A549 (cell line): ENCODE measurements at regions not wholly inside any gene's neighbourhood (a gene's known extent, or its start where the extent isn't known, plus 50 kb on each side); places are given as distances from the start of the nearest gene placed in this dataset.

Source experiments
- ATOH8 ChIP-seq: fragments of 250-450 bp; sonication (Bioruptor Pico); IDR thresholded peaks from 2 replicates; pipeline ENCODE4 v1.5.0; 2020; ENCODE audit warnings: low read depth, mild to moderate bottlenecking, moderate library complexity
- BHLHE40 ChIP-seq: IDR thresholded peaks from 2 replicates; pipeline ENCODE4 v1.6.1; 2012; ENCODE audit warnings: low read depth, low read length, inconsistent platforms
- CTCF ChIP-seq: fragments of >200 bp; sonication (Bioruptor Twin); formaldehyde crosslinking; IDR thresholded peaks from 3 replicates; pipeline ENCODE4 v1.5.1; 2016
- ELK1 ChIP-seq: fragments of 150-350 bp; IDR thresholded peaks from 2 replicates; pipeline ENCODE4 v1.6.1; 2014; ENCODE audit warnings: low read depth, mild to moderate bottlenecking, low read length
- EP300 ChIP-seq, 2 experiments: fragments of >200 bp; sonication (Bioruptor Twin); formaldehyde crosslinking; IDR thresholded peaks; 2 replicates in 1 of 2; 3 replicates in 1 of 2; pipeline ENCODE4 v1.6.1; 2016 to 2017
- FOSL2 ChIP-seq, 2 experiments: fragments of 450-650 bp in 1 of 2; fragments of >200 bp in 1 of 2; sonication (Bioruptor Twin) in 1 of 2; formaldehyde crosslinking; IDR thresholded peaks; 2 replicates each; pipeline versions ENCODE4 v1.5.0 to v1.6.1; 2016 to 2020; ENCODE audit warnings: mild to moderate bottlenecking in 1 of 2, moderate library complexity in 1 of 2
- MAX ChIP-seq: IDR thresholded peaks from 2 replicates; pipeline ENCODE4 v1.6.1; 2012
- MAZ ChIP-seq: fragments of 150-350 bp; IDR thresholded peaks from 2 replicates; pipeline ENCODE4 v1.6.1; 2014; ENCODE audit warnings: antibody characterized with exemption, low read depth, low read length, borderline replicate concordance
- POLR2A ChIP-seq: IDR thresholded peaks from 2 replicates; pipeline ENCODE4 v1.6.1; 2012; ENCODE audit warnings: mild to moderate bottlenecking, low read length
- POLR2AphosphoS2 ChIP-seq: conservative IDR thresholded peaks from 2 replicates; pipeline ENCODE4 v1.6.1; 2012; ENCODE audit warnings: low read length, improper control_type of control experiment, inconsistent platforms
- RFX5 ChIP-seq: fragments of 450-650 bp; IDR thresholded peaks from 2 replicates; pipeline ENCODE4 v1.7.1; 2014; ENCODE audit warnings: antibody characterized with exemption, mild to moderate bottlenecking, moderate library complexity
- RNF2 ChIP-seq: fragments of 200-600 bp; sonication (generic); IDR thresholded peaks from 2 replicates; pipeline ENCODE4 v1.6.1; 2016; ENCODE audit warnings: low read depth, mild to moderate bottlenecking, antibody characterized with exemption, moderate library complexity, borderline replicate concordance
- TP53 ChIP-seq: fragments of 250-450 bp; sonication (Bioruptor Pico); IDR thresholded peaks from 2 replicates; pipeline ENCODE4 v1.5.0; 2021; ENCODE audit warnings: mild to moderate bottlenecking, moderate library complexity

GRCh38 chr9:7297521-7297920 lies 502.1 kb downstream of the DMAC1 start:
- TF ChIP-seq RNF2 (no peak), BHLHE40 (no peak), CTCF (no peak), FOSL2 (IDR thresholded peaks at IDR 0.05) (no peak), FOSL2 (CRISPR knock-in tag; IDR thresholded peaks at IDR 0.05) (no peak), POLR2AphosphoS2 (no peak), ELK1 (no peak), MAZ (no peak), RFX5 (no peak), ATOH8 (CRISPR knock-in tag) (no peak), MAX (no peak), TP53 (CRISPR knock-in tag) (no peak), EP300 (IDR thresholded peaks at IDR 0.05) (no peak), POLR2A (no peak)
